Transverse colon (tissue), 4 donors: ENCODE measurements at regions not wholly inside any gene's neighbourhood (a gene's known extent, or its start where the extent isn't known, plus 50 kb on each side); places are given as distances from the start of the nearest gene placed in this dataset.

Experiments
- DNase-seq: peaks from one replicate; pipeline ENCODE4 v3.0.0-alpha.2; 2019
- H3K27ac ChIP-seq, 4 donors: fragments of 200-600 bp; sonication (generic); 2 replicates each; pipeline ENCODE4 v1.5.1; 2016 to 2018; ENCODE audit warnings: inconsistent platforms in 4 of 4
- H3K27me3 ChIP-seq: fragments of 200-600 bp; sonication (generic); 2 replicates; pipeline ENCODE4 v1.5.1; 2017; ENCODE audit warnings: inconsistent platforms
- H3K36me3 ChIP-seq, 4 donors: fragments of 200-600 bp; sonication (generic); 2 replicates each; pipeline ENCODE4 v1.5.1; 2017 to 2019; ENCODE audit warnings: inconsistent platforms in 4 of 4
- H3K4me1 ChIP-seq, 4 donors: fragments of 200-600 bp; sonication (generic); 2 replicates each; pipeline ENCODE4 v1.5.1; 2017 to 2020; ENCODE audit warnings: inconsistent platforms in 4 of 4
- H3K4me3 ChIP-seq, 4 donors: fragments of 200-600 bp; sonication (generic); 1 replicate in 1 of 4; 2 replicates in 3 of 4; pipeline versions ENCODE4 v1.5.1 to v1.6.1; 2017 to 2019; ENCODE audit warnings: inconsistent platforms in 4 of 4
- H3K9me3 ChIP-seq, 2 donors: fragments of 200-600 bp; sonication (generic); 2 replicates each; pipeline ENCODE4 v1.5.1; 2017 to 2019; ENCODE audit warnings: inconsistent platforms in 2 of 2
- CTCF ChIP-seq, 5 experiments: fragments of 200-600 bp in 3 of 5; fragments of 450-650 bp in 2 of 5; sonication (generic) in 3 of 5; IDR thresholded peaks; 1 replicate in 2 of 5; 2 replicates in 3 of 5; pipeline ENCODE4 v1.5.1; 2016 to 2017; ENCODE audit warnings: antibody characterized with exemption in 5 of 5, inconsistent platforms in 3 of 5, mild to moderate bottlenecking in 2 of 5, moderate library complexity in 1 of 5
- EP300 ChIP-seq: sonication (generic); formaldehyde crosslinking; IDR thresholded peaks from one replicate; pipeline ENCODE4 v1.6.1; 2017; ENCODE audit warnings: antibody characterized with exemption, low read depth
- POLR2A ChIP-seq: fragments of 450-650 bp; IDR thresholded peaks from one replicate; pipeline ENCODE4 v1.6.1; 2016; ENCODE audit warnings: antibody characterized with exemption, mild to moderate bottlenecking, moderate library complexity
- POLR2AphosphoS5 ChIP-seq, 3 donors: sonication (generic); formaldehyde crosslinking; IDR thresholded peaks; one replicate each; pipeline ENCODE4 v1.6.1; 2016; ENCODE audit warnings: antibody characterized with exemption in 3 of 3
- WGBS, 2 donors: methylation state at CpG; one replicate each; pipeline ENCODE4 v1.1.5; 2018; ENCODE audit warnings: low coverage in 1 of 2; 5-methylcytosine and 5-hydroxymethylcytosine counted together
- in situ Hi-C, 4 donors: fragments of 200-750 bp; cut with MboI; loops; one replicate each; pipeline versions ENCODE4 v1.15.0 to v1.15.1; 2017; ENCODE audit warnings: low sequenced_read_pairs in 3 of 4, low pct_ligation_motif_present in 1 of 4, low pct_unique_long_range_greater_than_20kb in 1 of 4
- intact Hi-C: fragments of 100-400 bp; cut with DNase I; formaldehyde crosslinking; loops from one replicate; pipeline ENCODE4 v1.15.1; 2023; ENCODE audit warnings: low total_unique reads

DNA sequence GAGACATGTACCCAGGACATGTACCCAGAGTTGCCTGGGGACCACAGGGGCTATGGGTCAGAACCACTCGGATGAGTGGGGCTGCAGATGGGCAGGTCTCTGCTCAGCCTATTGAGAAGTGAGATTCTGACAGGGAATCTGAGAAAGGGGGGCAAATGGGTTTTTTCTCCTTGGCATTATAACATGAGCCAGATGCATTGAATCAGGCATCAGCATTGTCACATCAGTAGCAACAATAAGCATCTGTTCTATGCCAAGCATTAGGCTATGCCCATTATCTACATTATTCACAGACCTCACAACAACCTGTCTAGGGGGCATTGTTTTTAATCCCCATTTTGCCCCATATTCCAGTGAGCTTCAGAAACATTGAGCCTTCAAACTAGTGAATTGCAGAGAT, 108.2 kb downstream of the PLCE1 start:
- in situ Hi-C loops (no loop called here), intact Hi-C loops (no loop called here)
- Histone ChIP-seq H3K9me3 (no peaks in the 10 kb centered on the region), H3K27ac (no peak overlapping the region), H3K4me1 (peaks cover 0 to 5% (median 0%) of the 10 kb centered on the region in 4 donors), H3K4me3 (no peak overlapping the region), H3K36me3 (no peaks in the 10 kb centered on the region), H3K27me3 (no peaks in the 10 kb centered on the region)
- TF ChIP-seq POLR2A: no peak
- no peak for TF ChIP-seq CTCF (IDR thresholded peaks at IDR 0.05)
- no peak for TF ChIP-seq POLR2AphosphoS5 (IDR thresholded peaks at IDR 0.05)
- no peak for TF ChIP-seq EP300
- 100% methylated on average over 1 of the region's 1 CpG; no CpG with 5 or more reads in 1 of the 2 donors for WGBS, 2 donors
- DNase-seq: no peak

GRCh38 chr10:94102436-94102835, 108.7 kb downstream of the PLCE1 start:
- TF ChIP-seq POLR2AphosphoS5 (IDR thresholded peaks at IDR 0.05) (no peak), EP300 (no peak), POLR2A (no peak), CTCF (IDR thresholded peaks at IDR 0.05) (no peak)
- Histone ChIP-seq H3K4me3 (no peak overlapping the region), H3K36me3 (no peaks in the 10 kb centered on the region), H3K9me3 (no peaks in the 10 kb centered on the region), H3K27me3 (no peaks in the 10 kb centered on the region), H3K4me1 (peaks cover 0 to 5% (median 0%) of the 10 kb centered on the region in 4 donors), H3K27ac (no peak overlapping the region)
- intact Hi-C loops (no loop called here), in situ Hi-C loops (no loop called here)
- WGBS, 2 donors: 50 to 77% methylated on average over 1 to 5 of the region's 5 CpGs
- no peak for DNase-seq

GRCh38 chr10:94103192-94103591, 109.5 kb downstream of the PLCE1 start:
- no peak for TF ChIP-seq POLR2AphosphoS5 (IDR thresholded peaks at IDR 0.05)
- Histone ChIP-seq H3K4me1 (peaks cover 0 to 5% (median 0%) of the 10 kb centered on the region in 4 donors), H3K27ac (no peak overlapping the region), H3K27me3 (no peaks in the 10 kb centered on the region), H3K4me3 (no peak overlapping the region), H3K9me3 (no peaks in the 10 kb centered on the region), H3K36me3 (no peaks in the 10 kb centered on the region)
- in situ Hi-C loops (no loop called here), intact Hi-C loops (no loop called here)
- 60 to 70% methylated on average over 1 to 2 of the region's 2 CpGs for WGBS, 2 donors
- DNase-seq: no peak

DNA sequence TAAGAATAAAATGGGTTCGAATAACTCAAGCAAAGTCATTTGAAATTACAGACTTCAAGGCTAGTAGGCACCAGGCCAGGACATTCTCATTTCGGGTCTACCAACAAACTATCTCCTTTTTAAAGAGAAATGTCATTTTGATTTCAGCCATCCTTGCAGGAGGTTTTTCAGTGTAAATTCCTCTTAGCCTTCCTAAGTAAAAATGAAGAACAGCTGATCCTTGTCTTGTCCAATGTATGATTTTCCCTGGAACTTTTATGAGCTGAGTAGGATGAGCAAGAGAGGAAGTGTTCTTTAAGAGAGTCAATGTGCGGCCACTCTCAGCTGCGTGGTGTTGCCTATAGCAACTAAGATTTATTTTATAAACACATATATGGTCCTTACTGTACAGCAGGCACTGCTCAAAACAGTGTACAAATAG, 110.1 kb downstream of the PLCE1 start:
- Histone ChIP-seq H3K4me1 (peaks cover 0 to 5% (median 0%) of the 10 kb centered on the region in 4 donors), H3K36me3 (no peaks in the 10 kb centered on the region), H3K4me3 (no peak overlapping the region), H3K9me3 (no peaks in the 10 kb centered on the region), H3K27me3 (no peaks in the 10 kb centered on the region), H3K27ac (peak overlapping the region in 1 of 4 donors; percentile 6)
- TF ChIP-seq CTCF (IDR thresholded peaks at IDR 0.05) (no peak), POLR2AphosphoS5 (IDR thresholded peaks at IDR 0.05) (no peak), EP300 (no peak), POLR2A (no peak)
- WGBS, 2 donors: 53 to 61% methylated on average over 2 to 4 of the region's 4 CpGs
- in situ Hi-C loops: no loop called here
- DNase-seq: no peak
- intact Hi-C loops: no loop called here
